ENCODE measurements at regions not wholly inside any gene's neighbourhood (a gene's known extent, or its start where the extent isn't known, plus 50 kb on each side); places are given as distances from the start of the nearest gene placed in this dataset.

GRCh38 chr2:7577769-7578168, 660.6 kb downstream of the RNF144A start:
- no peak for DNase-seq (ENCODE audit: low read depth in 2 of 2, low spot score in 1 of 2)

DNA sequence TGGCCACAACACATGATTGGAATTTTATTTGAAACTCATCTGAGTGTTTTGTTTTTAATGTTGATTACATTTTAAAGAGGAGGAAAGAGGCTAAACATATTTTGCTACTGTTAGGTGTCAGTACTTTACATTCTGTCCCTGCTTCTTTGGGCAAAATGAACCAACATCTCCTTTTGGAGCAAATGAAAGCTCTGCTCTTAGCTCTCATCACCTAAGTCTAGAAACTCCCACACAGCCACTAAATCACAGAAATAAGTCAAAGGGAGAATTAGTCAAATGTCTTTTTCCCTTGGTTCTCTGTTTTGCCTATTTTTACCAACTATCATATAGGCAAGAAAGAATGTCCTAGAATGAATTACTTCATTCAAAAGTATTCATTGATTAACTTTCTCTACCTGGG, 666.8 kb downstream of the RNF144A start:
- DNase-seq (ENCODE audit: low read depth in 2 of 2, low spot score in 1 of 2): no peak

DNA sequence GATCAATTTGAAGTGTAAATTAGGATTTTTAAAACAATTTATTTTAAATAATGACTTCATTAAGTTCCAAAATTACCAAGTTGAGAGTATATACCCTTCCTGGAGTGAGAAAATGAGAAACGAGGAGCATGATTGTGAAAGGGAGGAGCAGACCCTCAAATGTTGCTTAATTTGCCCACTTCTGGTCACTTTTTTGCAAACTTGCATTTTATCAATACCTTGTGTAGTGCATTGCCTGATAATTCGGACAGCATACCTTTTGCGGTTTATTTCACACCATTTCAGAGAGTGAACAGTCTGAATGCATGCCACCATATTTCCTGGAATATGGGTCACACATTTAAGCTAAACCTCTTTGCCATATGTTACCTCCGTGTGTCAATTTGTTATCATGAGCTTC, 669.7 kb downstream of the RNF144A start:
- DNase-seq (ENCODE audit: low read depth in 2 of 2, low spot score in 1 of 2): no peak

- no peak for DNase-seq (ENCODE audit: low read depth in 2 of 2, low spot score in 1 of 2)
Observed at GRCh38 chr2:7588295-7588694, 671.1 kb downstream of the RNF144A start.

DNA sequence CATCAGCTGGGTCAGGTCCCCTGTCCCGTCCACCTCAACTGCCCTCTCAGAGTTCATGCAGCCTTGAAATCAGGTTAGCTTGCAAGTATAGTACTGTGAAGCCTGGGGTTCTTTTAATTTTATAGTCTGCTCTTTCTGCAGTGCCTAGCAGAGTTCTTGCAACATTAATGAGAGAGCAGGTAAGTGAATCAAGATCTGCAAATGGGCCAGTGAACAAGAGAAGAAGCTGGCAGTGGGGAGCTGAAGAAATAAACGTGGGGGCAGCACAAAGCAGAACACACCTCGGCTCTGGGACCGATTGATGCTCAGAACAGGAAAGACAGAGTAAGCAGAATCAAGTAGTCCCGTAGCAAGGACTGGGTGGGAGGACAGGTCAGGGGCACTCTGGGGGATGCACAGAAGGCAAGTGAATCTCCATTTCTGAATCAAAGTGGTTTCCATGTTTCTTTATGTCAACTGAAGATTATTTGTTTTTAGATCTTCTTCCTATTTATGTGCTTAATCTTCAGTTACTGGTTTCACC, 675.5 kb downstream of the RNF144A start:
- no peak for DNase-seq (ENCODE audit: low read depth in 2 of 2, low spot score in 1 of 2)

DNA sequence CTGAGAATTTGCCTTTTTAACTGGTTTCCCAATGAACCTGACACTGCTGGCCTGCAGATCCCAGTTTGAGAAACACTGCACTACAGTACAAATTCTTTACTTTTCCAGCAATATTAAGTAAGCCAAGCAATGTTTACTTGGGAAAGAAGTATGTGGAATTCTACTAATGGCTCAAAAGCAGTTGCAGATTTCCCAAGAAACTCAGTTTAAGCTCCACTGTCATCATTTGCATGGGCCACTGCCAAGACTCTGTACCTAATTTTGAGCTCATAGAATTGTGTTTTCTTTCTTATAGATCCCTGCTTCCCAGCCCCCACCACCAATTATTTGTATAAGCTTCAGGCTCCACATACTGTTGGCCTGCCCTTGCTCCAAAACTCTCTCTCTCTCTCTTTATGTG, 676.1 kb downstream of the RNF144A start:
- no peak for DNase-seq (ENCODE audit: low read depth in 2 of 2, low spot score in 1 of 2)

GRCh38 chr2:7594211-7594610, 677.0 kb downstream of the RNF144A start:
- no peak for DNase-seq (ENCODE audit: low read depth in 2 of 2, low spot score in 1 of 2)

DNA sequence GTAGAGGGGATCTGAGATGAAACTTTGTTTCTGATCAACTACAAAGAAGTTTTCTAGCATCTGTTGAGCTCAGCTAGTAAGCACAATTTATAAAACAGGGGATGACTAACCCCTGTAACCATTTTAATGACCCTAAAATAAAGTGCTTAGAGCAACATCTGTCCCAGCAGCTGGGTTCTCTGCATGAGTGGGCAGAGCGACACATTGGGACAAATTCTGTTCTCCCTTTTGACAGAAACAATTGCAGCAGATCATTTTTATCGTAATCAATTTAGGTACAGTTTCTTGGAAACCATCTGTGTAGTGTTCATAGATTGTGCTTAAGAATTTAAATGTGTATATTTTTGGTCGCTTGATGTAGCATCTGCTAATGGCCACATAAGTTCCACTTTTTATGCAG, 678.0 kb downstream of the RNF144A start:
- no peak for DNase-seq (ENCODE audit: low read depth in 2 of 2, low spot score in 1 of 2)

GRCh38 chr2:7598402-7598801, 681.2 kb downstream of the RNF144A start:
- DNase-seq (ENCODE audit: low read depth in 2 of 2, low spot score in 1 of 2): no peak

DNA sequence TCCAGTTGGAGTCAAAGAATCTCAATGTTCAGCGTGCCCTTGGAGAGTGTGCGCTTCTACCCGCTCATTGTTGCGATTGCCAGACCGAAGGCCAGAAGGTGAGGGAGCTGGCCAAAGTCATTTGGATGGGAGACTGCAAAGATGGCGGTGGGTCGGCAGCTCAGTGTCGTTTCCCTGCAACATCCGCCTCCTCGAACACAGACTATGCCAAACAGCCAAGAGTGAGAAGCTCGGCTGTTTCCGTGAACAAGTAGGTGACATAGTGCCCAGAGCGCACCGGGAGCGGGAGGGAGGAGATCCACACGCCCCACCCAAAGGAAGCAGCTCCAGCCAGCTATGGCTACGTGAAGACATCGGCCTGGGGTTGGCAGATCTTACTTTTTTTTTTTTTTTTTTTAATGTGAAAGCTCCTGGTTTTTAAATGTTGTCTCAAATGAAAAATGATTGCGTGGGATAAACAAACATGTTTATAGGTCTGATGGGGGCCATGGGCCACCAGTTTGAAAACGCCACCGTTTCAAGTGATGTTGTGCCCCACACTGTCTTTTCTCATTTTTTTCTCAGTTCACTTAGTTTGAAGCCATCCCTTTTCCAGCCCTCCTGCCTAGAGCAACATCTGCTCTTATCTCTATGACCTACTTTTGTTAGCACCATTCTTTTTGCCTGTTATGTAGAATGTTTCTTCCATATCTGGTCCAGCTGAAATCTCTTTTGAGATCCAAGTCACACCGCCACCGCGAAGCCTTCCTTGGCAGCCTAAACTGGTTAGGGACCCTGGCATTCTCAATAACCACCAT, 682.4 kb downstream of the RNF144A start:
- no peak for DNase-seq (ENCODE audit: low read depth in 2 of 2, low spot score in 1 of 2)

DNA sequence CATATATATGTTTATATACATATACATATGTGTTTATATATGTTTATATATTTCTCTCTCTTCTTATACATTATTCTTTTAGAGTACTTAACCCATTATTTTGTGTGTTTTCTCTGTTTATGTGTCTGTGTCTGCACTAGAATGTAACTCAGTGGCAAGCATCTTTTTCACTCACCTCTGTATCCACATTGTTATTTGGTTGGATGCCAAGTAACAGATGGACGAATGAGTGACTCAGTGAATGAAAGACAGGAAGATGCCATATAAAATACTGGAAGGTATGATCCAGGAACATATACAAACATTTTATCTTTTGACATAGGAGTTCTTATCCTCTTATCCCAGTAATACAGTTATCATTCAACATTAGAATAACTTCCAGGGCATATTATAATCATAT, 684.8 kb downstream of the RNF144A start:
- DNase-seq (ENCODE audit: low read depth in 2 of 2, low spot score in 1 of 2): no peak

- DNase-seq (ENCODE audit: low read depth in 2 of 2, low spot score in 1 of 2): no peak
Observed at GRCh38 chr2:7604456-7604855, 687.2 kb downstream of the RNF144A start.

GRCh38 chr2:7607441-7608173, 690.4 kb downstream of the RNF144A start:
- no peak for DNase-seq (ENCODE audit: low read depth in 2 of 2, low spot score in 1 of 2)

GRCh38 chr2:7609556-7609955, 692.3 kb downstream of the RNF144A start:
- DNase-seq (ENCODE audit: low read depth in 2 of 2, low spot score in 1 of 2): no peak

DNA sequence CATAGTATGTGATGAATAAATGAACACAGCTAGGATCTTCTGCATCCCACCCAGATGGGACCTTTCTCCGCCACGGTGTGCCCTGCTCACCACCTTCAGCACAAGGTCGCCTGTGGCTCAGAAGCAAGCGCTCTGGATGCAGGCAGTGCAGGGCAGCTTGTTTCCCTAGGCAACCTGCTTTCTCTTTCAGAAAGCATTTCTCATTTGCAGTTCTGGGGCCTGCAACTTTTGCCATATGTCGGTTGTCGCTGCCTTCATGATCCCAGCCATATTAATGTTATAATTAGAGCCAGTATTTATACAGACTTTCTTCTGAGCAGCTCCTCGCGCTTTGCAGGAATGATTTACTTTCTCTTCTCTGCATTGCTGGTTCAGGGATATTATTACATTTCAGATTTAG, 692.8 kb downstream of the RNF144A start:
- DNase-seq (ENCODE audit: low read depth in 2 of 2, low spot score in 1 of 2): no peak

DNA sequence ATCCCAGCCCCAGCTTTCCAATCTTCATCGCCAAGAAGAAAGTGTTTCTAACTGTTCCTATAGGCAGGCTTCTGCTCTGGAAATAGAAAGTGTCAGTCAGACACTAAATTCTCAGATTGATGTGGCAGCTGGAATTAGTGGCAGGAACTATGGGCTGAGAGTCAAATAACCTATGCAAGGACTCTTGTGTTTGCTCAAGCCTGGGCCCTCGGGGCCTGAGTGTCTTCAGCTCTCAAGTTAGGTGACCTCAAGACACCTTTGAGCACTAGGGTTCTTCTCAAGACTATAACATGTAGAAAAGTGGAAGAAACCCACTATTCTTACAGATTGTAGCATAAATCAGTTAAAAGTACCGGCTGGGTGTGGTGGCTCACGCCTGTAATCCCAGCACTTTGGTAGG, 694.5 kb downstream of the RNF144A start:
- no peak for DNase-seq (ENCODE audit: low read depth in 2 of 2, low spot score in 1 of 2)

GRCh38 chr2:7612969-7613368, 695.8 kb downstream of the RNF144A start:
- no peak for DNase-seq (ENCODE audit: low read depth in 2 of 2, low spot score in 1 of 2)

- no peak for DNase-seq (ENCODE audit: low read depth in 2 of 2, low spot score in 1 of 2)
Observed at GRCh38 chr2:7613831-7614230, 696.6 kb downstream of the RNF144A start.

DNA sequence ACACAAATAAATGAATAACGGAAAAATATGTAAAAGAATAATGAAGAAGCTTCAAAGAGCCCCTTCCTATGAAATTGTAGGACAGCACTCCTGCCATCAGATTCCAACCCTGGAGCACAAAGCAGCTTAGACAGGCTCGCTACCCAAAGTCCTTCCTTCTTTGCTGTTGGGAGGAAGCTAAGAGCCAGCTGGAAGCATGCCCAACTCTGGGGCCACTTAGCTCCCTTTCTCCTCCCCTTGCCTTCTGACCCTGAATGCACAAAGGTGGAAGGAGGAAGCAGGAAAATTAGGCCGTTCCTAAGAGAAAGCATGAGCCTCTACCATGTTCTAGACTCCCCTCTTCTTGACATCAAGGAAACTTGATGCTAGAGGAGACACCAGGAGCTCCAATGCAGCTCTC, 700.8 kb downstream of the RNF144A start:
- no peak for DNase-seq (ENCODE audit: low read depth in 2 of 2, low spot score in 1 of 2)

GRCh38 chr2:7619203-7619970, 702.2 kb downstream of the RNF144A start:
- DNase-seq (ENCODE audit: low read depth in 2 of 2, low spot score in 1 of 2): no peak

DNA sequence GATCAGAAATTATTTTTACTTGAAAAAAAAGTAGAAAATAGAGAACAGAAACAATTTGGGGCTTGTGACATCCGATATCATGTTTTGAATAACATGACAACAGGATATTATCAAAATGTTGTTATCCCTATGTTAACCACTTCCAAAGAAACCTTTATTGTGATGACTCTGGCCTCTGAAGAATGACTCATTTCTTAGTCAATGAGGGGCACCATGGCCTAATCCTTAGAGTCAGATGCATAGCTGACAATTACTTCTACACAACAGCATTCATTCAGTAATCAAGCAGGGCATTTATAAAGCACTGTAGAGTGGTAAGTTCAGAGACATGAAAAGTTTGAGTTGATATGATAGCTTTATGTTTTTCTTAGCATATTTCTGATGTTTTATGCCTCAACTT, 703.0 kb downstream of the RNF144A start:
- no peak for DNase-seq (ENCODE audit: low read depth in 2 of 2, low spot score in 1 of 2)

All from stimulated activated CD8-positive, alpha-beta memory T cell treated with anti-CD3 and anti-CD28 coated beads, Interleukin-4, amount 100 ng/mL, for 4 hours (primary cell).